Endothelial cell of umbilical vein (primary cell): ENCODE measurements at regions not wholly inside any gene's neighbourhood (a gene's known extent, or its start where the extent isn't known, plus 50 kb on each side); places are given as distances from the start of the nearest gene placed in this dataset.

ENCODE experiments used
- BruUV-seq: library from RNA; stranded (reverse); fragments of 400-500 nt; replicated peaks from 2 replicates; lab custom pipeline; 2021; lab: Mats Ljungman, UMichigan
- CTCF ChIA-PET: fragments of 300-600, 350-600 bp; sonication (Branson Sonifier 250); formaldehyde crosslinking; loops from one replicate; lab custom pipeline; 2021; ENCODE audit warnings: antibody characterized with exemption, inconsistent platforms; lab: Charles Lee
- POLR2A ChIA-PET: fragments of 300-600, 350-600 bp; sonication (Branson Sonifier 250); formaldehyde crosslinking; loops from one replicate; lab custom pipeline; 2021; ENCODE audit warnings: antibody characterized with exemption, inconsistent platforms; lab: Charles Lee
- DNase-seq: peaks from one replicate; pipeline ENCODE4 v3.0.0-alpha.2; 2011; ENCODE audit warnings: low read depth, low spot score
- FAIRE-seq: peaks from 2 replicates; lab custom pipeline; 2011; peaks lifted over from hg19 to GRCh38; lab: Jason Lieb, UNC
- H2AFZ ChIP-seq: 2 replicates; pipeline ENCODE4 v1.6.0; 2012; ENCODE audit warnings: low read depth, low read length, control low read depth, inconsistent platforms
- H3K27ac ChIP-seq: 2 replicates; pipeline ENCODE4 v1.5.1; 2011; ENCODE audit warnings: low read depth, mild to moderate bottlenecking, control low read depth, low read length, moderate library complexity; ENCODE audit not compliant: insufficient read depth
- H3K27me3 ChIP-seq, 2 experiments: 2 replicates each; pipeline versions ENCODE4 v1.6.0 to v1.6.1; 2011; ENCODE audit warnings: low read length in 2 of 2, mixed read lengths in 1 of 2; ENCODE audit not compliant: control insufficient read depth in 2 of 2, insufficient read depth in 2 of 2
- H3K36me3 ChIP-seq, 2 experiments: 2 replicates in 1 of 2; 3 replicates in 1 of 2; pipeline ENCODE4 v1.5.1; 2011; ENCODE audit warnings: low read length in 2 of 2, mild to moderate bottlenecking in 1 of 2, moderate library complexity in 1 of 2; ENCODE audit not compliant: control insufficient read depth in 2 of 2, insufficient read depth in 2 of 2; ENCODE audit errors: extremely low read depth in 1 of 2
- H3K4me1 ChIP-seq: 3 replicates; pipeline ENCODE4 v1.5.1; 2011; ENCODE audit warnings: mild to moderate bottlenecking, low read length; ENCODE audit not compliant: control insufficient read depth, insufficient read depth; ENCODE audit errors: extremely low read depth
- H3K4me2 ChIP-seq: 2 replicates; pipeline ENCODE4 v1.6.1; 2011; ENCODE audit warnings: low read length, control low read depth, mixed read lengths; ENCODE audit not compliant: insufficient read depth
- H3K4me3 ChIP-seq, 3 experiments: fragments of 200-600 bp in 1 of 3; sonication (generic), shearing (Covaris generic) in 1 of 3; replicated peaks in 1 of 3; 2 replicates each; pipeline ENCODE4 v1.5.1; 2011 to 2016; ENCODE audit warnings: control low read depth in 3 of 3, low read length in 3 of 3, mild to moderate bottlenecking in 2 of 3, inconsistent platforms in 1 of 3, low read depth in 1 of 3, moderate library complexity in 1 of 3; ENCODE audit not compliant: insufficient read depth in 1 of 3
- H3K79me2 ChIP-seq: 2 replicates; pipeline ENCODE4 v1.6.0; 2012; ENCODE audit warnings: low read length, inconsistent platforms; ENCODE audit not compliant: control insufficient read depth, insufficient read depth
- H3K9ac ChIP-seq: replicated peaks from 2 replicates; pipeline ENCODE3; 2011; ENCODE audit warnings: low read length, control low read depth; ENCODE audit not compliant: insufficient read depth; ENCODE audit errors: extremely low read depth
- H3K9me1 ChIP-seq: replicated peaks from 3 replicates; pipeline ENCODE4 v1.6.0; 2011; ENCODE audit warnings: mild to moderate bottlenecking, low read length; ENCODE audit not compliant: control insufficient read depth, insufficient read depth; ENCODE audit errors: extremely low read depth
- H3K9me3 ChIP-seq: replicated peaks from 2 replicates; pipeline ENCODE4 v1.5.1; 2012; ENCODE audit warnings: low read length, inconsistent platforms; ENCODE audit not compliant: control insufficient read depth, insufficient read depth
- H4K20me1 ChIP-seq: replicated peaks from 2 replicates; pipeline ENCODE3; 2011; ENCODE audit warnings: mild to moderate bottlenecking, low read length; ENCODE audit not compliant: control insufficient read depth, insufficient read depth; ENCODE audit errors: extremely low read depth
- EZH2 ChIP-seq: IDR thresholded peaks from 2 replicates; pipeline ENCODE4 v1.6.1; 2012; ENCODE audit warnings: borderline replicate concordance, low read depth, mild to moderate bottlenecking, moderate library complexity, low read length, inconsistent platforms; ENCODE audit not compliant: severe bottlenecking
- FOS ChIP-seq: IDR thresholded peaks from 2 replicates; pipeline ENCODE4 v1.6.1; 2011; ENCODE audit warnings: mild to moderate bottlenecking, low read length, moderate library complexity, borderline replicate concordance; ENCODE audit not compliant: insufficient read depth
- GATA2 ChIP-seq: IDR thresholded peaks from 2 replicates; pipeline ENCODE4 v1.7.0; 2011; ENCODE audit warnings: low read depth, mild to moderate bottlenecking, moderate library complexity, mixed read lengths, low read length; ENCODE audit not compliant: insufficient read length, insufficient read depth
- JUN ChIP-seq: IDR thresholded peaks from 2 replicates; pipeline ENCODE4 v1.6.1; 2011; ENCODE audit warnings: borderline replicate concordance, low read depth; ENCODE audit not compliant: insufficient read length, insufficient read depth
- MAX ChIP-seq: IDR thresholded peaks from 2 replicates; pipeline ENCODE4 v1.6.1; 2011; ENCODE audit not compliant: insufficient read depth, insufficient read length
- MYC ChIP-seq: IDR thresholded peaks from one replicate; pipeline ENCODE4 v1.6.1; 2011; ENCODE audit warnings: mild to moderate bottlenecking, low read depth, low read length
- POLR2A ChIP-seq: IDR thresholded peaks from 2 replicates; pipeline ENCODE4 v1.6.1; 2012; ENCODE audit warnings: low read depth, mild to moderate bottlenecking, control low read depth, low read length
- dilution Hi-C: fragments of 300-500 bp; cut with MboI; formaldehyde crosslinking; loops from one replicate; pipeline ENCODE4 v1.15.0; 2019; ENCODE audit warnings: low sequenced_read_pairs; ENCODE audit not compliant: extremely low pct_ligation_motif_present
- intact Hi-C: fragments of 100-400 bp; cut with micrococcal nuclease; formaldehyde crosslinking; loops from one replicate; pipeline ENCODE4 v1.10.0; 2022
- TF ChIP-seq, protein P1 (sequence below), 2 donors: IDR thresholded peaks; 1 replicate in 1 of 2; 2 replicates in 1 of 2; pipeline ENCODE4 v1.5.1; 2011; ENCODE audit warnings: low read length in 2 of 2, mild to moderate bottlenecking in 2 of 2, moderate library complexity in 2 of 2, control low read depth in 1 of 2, inconsistent platforms in 1 of 2, low read depth in 1 of 2; ENCODE audit not compliant: insufficient read depth in 1 of 2; ENCODE audit errors: extremely low read depth in 1 of 2

- intact Hi-C loops (no loop called here), dilution Hi-C loops (no loop called here)
- Histone ChIP-seq H3K4me1 (no peaks in the 10 kb centered on the region), H3K27me3 (peaks cover 0 to 3% of the 10 kb centered on the region in 2 experiments), H3K27ac (no peak overlapping the region), H3K9me3 (no peaks in the 10 kb centered on the region), H4K20me1 (no peaks in the 10 kb centered on the region), H3K9me1 (no peaks in the 10 kb centered on the region), H2AFZ (no peak overlapping the region), H3K9ac (no peak overlapping the region), H3K4me2 (no peak overlapping the region), H3K79me2 (no peaks in the 10 kb centered on the region), H3K36me3 (no peaks in the 10 kb centered on the region), H3K4me3 (no peak overlapping the region)
- ChIA-PET POLR2A (no interaction called here), CTCF (interaction anchor here (0.9 to 1.8 kb wide), 3 partner anchors 8 to 19 kb away, joined by 3 to 5 read pairs (median 4); no protein-coding TSS in a partner anchor)
- TF ChIP-seq FOS (no peak), MYC (no peak), EZH2 (no peak), POLR2A (no peak), JUN (no peak), MAX (no peak), GATA2 (no peak)
- TF ChIP-seq, protein P1, sequence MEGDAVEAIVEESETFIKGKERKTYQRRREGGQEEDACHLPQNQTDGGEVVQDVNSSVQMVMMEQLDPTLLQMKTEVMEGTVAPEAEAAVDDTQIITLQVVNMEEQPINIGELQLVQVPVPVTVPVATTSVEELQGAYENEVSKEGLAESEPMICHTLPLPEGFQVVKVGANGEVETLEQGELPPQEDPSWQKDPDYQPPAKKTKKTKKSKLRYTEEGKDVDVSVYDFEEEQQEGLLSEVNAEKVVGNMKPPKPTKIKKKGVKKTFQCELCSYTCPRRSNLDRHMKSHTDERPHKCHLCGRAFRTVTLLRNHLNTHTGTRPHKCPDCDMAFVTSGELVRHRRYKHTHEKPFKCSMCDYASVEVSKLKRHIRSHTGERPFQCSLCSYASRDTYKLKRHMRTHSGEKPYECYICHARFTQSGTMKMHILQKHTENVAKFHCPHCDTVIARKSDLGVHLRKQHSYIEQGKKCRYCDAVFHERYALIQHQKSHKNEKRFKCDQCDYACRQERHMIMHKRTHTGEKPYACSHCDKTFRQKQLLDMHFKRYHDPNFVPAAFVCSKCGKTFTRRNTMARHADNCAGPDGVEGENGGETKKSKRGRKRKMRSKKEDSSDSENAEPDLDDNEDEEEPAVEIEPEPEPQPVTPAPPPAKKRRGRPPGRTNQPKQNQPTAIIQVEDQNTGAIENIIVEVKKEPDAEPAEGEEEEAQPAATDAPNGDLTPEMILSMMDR (IDR thresholded peaks at IDR 0.05; ENCODE audit: extremely low read depth in 1 of 2, insufficient read depth in 1 of 2, low read depth in 1 of 2, low read length in 2 of 2) = no peak
- FAIRE-seq = no peak
- no peak for DNase-seq
- no TSS peak for BruUV-seq
Measured at GRCh38 chr15:70316059-70316600, 218.4 kb upstream of the TLE3 start.
